Liver (tissue), 3 donors: ENCODE measurements at regions not wholly inside any gene's neighbourhood (a gene's known extent, or its start where the extent isn't known, plus 50 kb on each side); places are given as distances from the start of the nearest gene placed in this dataset.

Source experiments
- EGR1 ChIP-seq, 2 donors: IDR thresholded peaks; 2 replicates each; pipeline ENCODE4 v1.6.1; 2016 to 2018; ENCODE audit warnings: antibody characterized with exemption in 2 of 2, low read depth in 2 of 2
- FOXA2 ChIP-seq: IDR thresholded peaks from 2 replicates; pipeline ENCODE4 v1.6.1; 2016; ENCODE audit warnings: antibody characterized with exemption
- GABPA ChIP-seq, 2 donors: IDR thresholded peaks in 1 of 2; conservative IDR thresholded peaks in 1 of 2; 2 replicates each; pipeline ENCODE4 v1.6.1; 2016; ENCODE audit warnings: antibody characterized with exemption in 2 of 2, mild to moderate bottlenecking in 1 of 2, moderate library complexity in 1 of 2
- HNF4A ChIP-seq, 2 donors: conservative IDR thresholded peaks; 2 replicates each; pipeline ENCODE4 v1.6.1; 2016; ENCODE audit warnings: antibody characterized with exemption in 2 of 2, mild to moderate bottlenecking in 2 of 2
- NR2F2 ChIP-seq: IDR thresholded peaks from 2 replicates; pipeline ENCODE4 v1.6.1; 2016; ENCODE audit warnings: antibody characterized with exemption
- RAD21 ChIP-seq, 2 donors: IDR thresholded peaks; 2 replicates each; pipeline ENCODE4 v1.6.1; 2016; ENCODE audit warnings: antibody characterized with exemption in 2 of 2, mild to moderate bottlenecking in 2 of 2
- RXRA ChIP-seq, 2 donors: IDR thresholded peaks; 2 replicates each; pipeline ENCODE4 v1.6.1; 2017 to 2018; ENCODE audit warnings: antibody characterized with exemption in 2 of 2, mild to moderate bottlenecking in 1 of 2
- SP1 ChIP-seq: IDR thresholded peaks from 2 replicates; pipeline ENCODE4 v1.6.1; 2018; ENCODE audit warnings: antibody characterized with exemption, mild to moderate bottlenecking
- TAF1 ChIP-seq: conservative IDR thresholded peaks from 2 replicates; pipeline ENCODE4 v1.6.1; 2016; ENCODE audit warnings: antibody characterized with exemption, mild to moderate bottlenecking
- YY1 ChIP-seq: IDR thresholded peaks from 2 replicates; pipeline ENCODE4 v1.6.1; 2016; ENCODE audit warnings: antibody characterized with exemption, mild to moderate bottlenecking
- TF ChIP-seq, protein P1 (sequence below): fragments of 150-350 bp; IDR thresholded peaks from 2 replicates; pipeline ENCODE4 v1.5.1; 2017; ENCODE audit warnings: improper control_type of control experiment, low read depth, low read length; ENCODE audit not compliant: missing input control
- TF ChIP-seq, protein P2 (sequence below): IDR thresholded peaks from 2 replicates; pipeline ENCODE4 v1.6.1; 2016; ENCODE audit warnings: antibody characterized with exemption, mild to moderate bottlenecking
- TF ChIP-seq, protein P3 (sequence below): IDR thresholded peaks from 2 replicates; pipeline ENCODE4 v1.6.1; 2016; ENCODE audit warnings: antibody characterized with exemption
- donor health status: healthy.
- donor health status: healthy.

DNA sequence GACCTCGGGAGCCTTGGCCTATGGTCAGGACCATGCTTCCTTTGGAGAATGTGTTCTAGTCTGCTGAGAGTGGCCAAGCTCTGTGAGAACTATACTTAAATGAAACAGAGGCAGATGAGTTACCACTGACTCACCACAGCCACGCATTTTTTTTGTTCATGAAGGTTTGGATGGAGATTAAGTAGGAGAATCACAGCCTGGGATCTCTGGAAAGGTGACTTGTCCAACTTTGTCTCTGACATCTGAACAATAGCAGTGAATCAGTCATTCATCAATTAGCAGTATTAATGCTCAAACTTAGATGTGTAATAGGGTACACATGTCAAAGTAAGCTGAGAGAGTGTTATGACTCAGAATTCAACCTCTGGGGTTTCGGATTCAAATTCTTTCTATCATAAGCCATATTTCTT, 100.7 kb upstream of the ANO3 start:
- TF ChIP-seq, protein P1, sequence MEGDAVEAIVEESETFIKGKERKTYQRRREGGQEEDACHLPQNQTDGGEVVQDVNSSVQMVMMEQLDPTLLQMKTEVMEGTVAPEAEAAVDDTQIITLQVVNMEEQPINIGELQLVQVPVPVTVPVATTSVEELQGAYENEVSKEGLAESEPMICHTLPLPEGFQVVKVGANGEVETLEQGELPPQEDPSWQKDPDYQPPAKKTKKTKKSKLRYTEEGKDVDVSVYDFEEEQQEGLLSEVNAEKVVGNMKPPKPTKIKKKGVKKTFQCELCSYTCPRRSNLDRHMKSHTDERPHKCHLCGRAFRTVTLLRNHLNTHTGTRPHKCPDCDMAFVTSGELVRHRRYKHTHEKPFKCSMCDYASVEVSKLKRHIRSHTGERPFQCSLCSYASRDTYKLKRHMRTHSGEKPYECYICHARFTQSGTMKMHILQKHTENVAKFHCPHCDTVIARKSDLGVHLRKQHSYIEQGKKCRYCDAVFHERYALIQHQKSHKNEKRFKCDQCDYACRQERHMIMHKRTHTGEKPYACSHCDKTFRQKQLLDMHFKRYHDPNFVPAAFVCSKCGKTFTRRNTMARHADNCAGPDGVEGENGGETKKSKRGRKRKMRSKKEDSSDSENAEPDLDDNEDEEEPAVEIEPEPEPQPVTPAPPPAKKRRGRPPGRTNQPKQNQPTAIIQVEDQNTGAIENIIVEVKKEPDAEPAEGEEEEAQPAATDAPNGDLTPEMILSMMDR = no peak
- TF ChIP-seq RAD21 (IDR thresholded peaks at IDR 0.05) = no peak
- no peak for TF ChIP-seq TAF1
- TF ChIP-seq NR2F2 = no peak
- TF ChIP-seq SP1 = no peak
- TF ChIP-seq GABPA (IDR thresholded peaks at IDR 0.05 in 1 of 2, conservative IDR thresholded peaks at IDR 0.05 in 1 of 2) = no peak
- no peak for TF ChIP-seq YY1
- TF ChIP-seq, protein P2, sequence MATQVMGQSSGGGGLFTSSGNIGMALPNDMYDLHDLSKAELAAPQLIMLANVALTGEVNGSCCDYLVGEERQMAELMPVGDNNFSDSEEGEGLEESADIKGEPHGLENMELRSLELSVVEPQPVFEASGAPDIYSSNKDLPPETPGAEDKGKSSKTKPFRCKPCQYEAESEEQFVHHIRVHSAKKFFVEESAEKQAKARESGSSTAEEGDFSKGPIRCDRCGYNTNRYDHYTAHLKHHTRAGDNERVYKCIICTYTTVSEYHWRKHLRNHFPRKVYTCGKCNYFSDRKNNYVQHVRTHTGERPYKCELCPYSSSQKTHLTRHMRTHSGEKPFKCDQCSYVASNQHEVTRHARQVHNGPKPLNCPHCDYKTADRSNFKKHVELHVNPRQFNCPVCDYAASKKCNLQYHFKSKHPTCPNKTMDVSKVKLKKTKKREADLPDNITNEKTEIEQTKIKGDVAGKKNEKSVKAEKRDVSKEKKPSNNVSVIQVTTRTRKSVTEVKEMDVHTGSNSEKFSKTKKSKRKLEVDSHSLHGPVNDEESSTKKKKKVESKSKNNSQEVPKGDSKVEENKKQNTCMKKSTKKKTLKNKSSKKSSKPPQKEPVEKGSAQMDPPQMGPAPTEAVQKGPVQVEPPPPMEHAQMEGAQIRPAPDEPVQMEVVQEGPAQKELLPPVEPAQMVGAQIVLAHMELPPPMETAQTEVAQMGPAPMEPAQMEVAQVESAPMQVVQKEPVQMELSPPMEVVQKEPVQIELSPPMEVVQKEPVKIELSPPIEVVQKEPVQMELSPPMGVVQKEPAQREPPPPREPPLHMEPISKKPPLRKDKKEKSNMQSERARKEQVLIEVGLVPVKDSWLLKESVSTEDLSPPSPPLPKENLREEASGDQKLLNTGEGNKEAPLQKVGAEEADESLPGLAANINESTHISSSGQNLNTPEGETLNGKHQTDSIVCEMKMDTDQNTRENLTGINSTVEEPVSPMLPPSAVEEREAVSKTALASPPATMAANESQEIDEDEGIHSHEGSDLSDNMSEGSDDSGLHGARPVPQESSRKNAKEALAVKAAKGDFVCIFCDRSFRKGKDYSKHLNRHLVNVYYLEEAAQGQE = no peak
- no peak for TF ChIP-seq EGR1 (IDR thresholded peaks at IDR 0.05; ENCODE audit: low read depth in 2 of 2)
- TF ChIP-seq, protein P3, sequence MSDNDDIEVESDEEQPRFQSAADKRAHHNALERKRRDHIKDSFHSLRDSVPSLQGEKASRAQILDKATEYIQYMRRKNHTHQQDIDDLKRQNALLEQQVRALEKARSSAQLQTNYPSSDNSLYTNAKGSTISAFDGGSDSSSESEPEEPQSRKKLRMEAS = no peak
- TF ChIP-seq RXRA (IDR thresholded peaks at IDR 0.05) = no peak
- TF ChIP-seq HNF4A (conservative IDR thresholded peaks at IDR 0.05) = no peak
- TF ChIP-seq FOXA2 = no peak
